ENCODE measurements at regions not wholly inside any gene's neighbourhood (a gene's known extent, or its start where the extent isn't known, plus 50 kb on each side); places are given as distances from the start of the nearest gene placed in this dataset.

DNA sequence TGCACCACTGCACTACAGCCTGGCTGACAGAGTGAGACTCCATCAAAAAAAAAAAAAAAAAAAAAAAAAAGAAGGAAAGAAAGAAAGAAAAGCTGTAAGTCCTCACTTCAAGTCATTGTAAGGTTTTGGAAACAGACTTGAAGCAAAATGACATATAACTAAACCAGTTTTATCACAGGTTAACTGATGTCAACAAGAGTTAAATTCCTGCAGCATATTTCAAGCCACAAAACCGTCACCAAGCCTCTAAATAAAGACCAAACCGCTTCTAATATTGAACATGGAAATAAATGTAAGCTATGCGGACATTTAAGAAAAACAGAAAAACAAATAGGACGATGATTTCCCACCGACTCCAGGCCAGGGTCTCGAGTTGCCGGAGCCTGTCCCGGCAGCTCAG, 88.9 kb upstream of the RPS6KA2 start:
- ChIA-PET CTCF (interaction anchor here (1.2 kb wide), 1 partner anchor 426 kb away, joined by 3 read pairs; no protein-coding TSS in a partner anchor), POLR2A (no interaction called here)
- Histone ChIP-seq H3K4me3 (ENCODE audit: low read depth, low read length) (no peak overlapping the region), H3K36me3 (ENCODE audit: control insufficient read depth in 2 of 2, insufficient read depth in 1 of 2, low read length in 2 of 2) (no peaks in the 10 kb centered on the region), H3K27ac (ENCODE audit: extremely low read depth, low read depth, low read length) (no peak overlapping the region), H3K4me1 (ENCODE audit: control insufficient read depth, insufficient read depth, low read length) (no peaks in the 10 kb centered on the region), H3K9me3 (ENCODE audit: control insufficient read depth, insufficient read depth, low read depth, low read length) (no peaks in the 10 kb centered on the region)
- no peak for TF ChIP-seq ZNF266 (tag by site-specific recombination; IDR thresholded peaks at IDR 0.05; ENCODE audit: low read depth)
- TF ChIP-seq ZNF324 (tag by site-specific recombination; IDR thresholded peaks at IDR 0.05) = no peak
- TF ChIP-seq ZFP41 (tag by site-specific recombination; IDR thresholded peaks at IDR 0.05; ENCODE audit: borderline replicate concordance) = no peak
- TF ChIP-seq, protein P1, sequence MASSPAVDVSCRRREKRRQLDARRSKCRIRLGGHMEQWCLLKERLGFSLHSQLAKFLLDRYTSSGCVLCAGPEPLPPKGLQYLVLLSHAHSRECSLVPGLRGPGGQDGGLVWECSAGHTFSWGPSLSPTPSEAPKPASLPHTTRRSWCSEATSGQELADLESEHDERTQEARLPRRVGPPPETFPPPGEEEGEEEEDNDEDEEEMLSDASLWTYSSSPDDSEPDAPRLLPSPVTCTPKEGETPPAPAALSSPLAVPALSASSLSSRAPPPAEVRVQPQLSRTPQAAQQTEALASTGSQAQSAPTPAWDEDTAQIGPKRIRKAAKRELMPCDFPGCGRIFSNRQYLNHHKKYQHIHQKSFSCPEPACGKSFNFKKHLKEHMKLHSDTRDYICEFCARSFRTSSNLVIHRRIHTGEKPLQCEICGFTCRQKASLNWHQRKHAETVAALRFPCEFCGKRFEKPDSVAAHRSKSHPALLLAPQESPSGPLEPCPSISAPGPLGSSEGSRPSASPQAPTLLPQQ (tag by site-specific recombination; IDR thresholded peaks at IDR 0.05) = no peak
- no peak for TF ChIP-seq ZNF335 (tag by site-specific recombination; conservative IDR thresholded peaks at IDR 0.05)
- no peak for TF ChIP-seq GLIS1 (tag by site-specific recombination; IDR thresholded peaks at IDR 0.05)
- no peak for TF ChIP-seq ZNF510 (tag by site-specific recombination; IDR thresholded peaks at IDR 0.05; ENCODE audit: insufficient replicate concordance)
- no peak for TF ChIP-seq ZNF670 (tag by site-specific recombination; IDR thresholded peaks at IDR 0.05; ENCODE audit: low read depth)
- no peak for TF ChIP-seq ZNF155 (tag by site-specific recombination; IDR thresholded peaks at IDR 0.05)
- no peak for TF ChIP-seq ZNF239 (tag by site-specific recombination; IDR thresholded peaks at IDR 0.05)
- TF ChIP-seq ZSCAN23 (tag by site-specific recombination; IDR thresholded peaks at IDR 0.05) = no peak
- no peak for TF ChIP-seq ZNF785 (tag by site-specific recombination; IDR thresholded peaks at IDR 0.05)

GRCh38 chr6:166715065-166715464, 88.0 kb upstream of the RPS6KA2 start:
- POLR2A ChIA-PET = no interaction called here

More at GRCh38 chr6:166715065-166715464, 88.0 kb upstream of the RPS6KA2 start:
- TF ChIP-seq ZNF596 (tag by site-specific recombination; IDR thresholded peaks at IDR 0.05) (no peak), ZNF510 (tag by site-specific recombination; IDR thresholded peaks at IDR 0.05; ENCODE audit: insufficient replicate concordance) (no peak), HIC1 (tag by site-specific recombination; IDR thresholded peaks at IDR 0.05) (no peak), HOXC10 (CRISPR knock-in tag; IDR thresholded peaks at IDR 0.05) (no peak), ZNF747 (tag by site-specific recombination; IDR thresholded peaks at IDR 0.05) (no peak), ZNF132 (tag by site-specific recombination; IDR thresholded peaks at IDR 0.05; ENCODE audit: borderline replicate concordance) (no peak), ZFP41 (tag by site-specific recombination; IDR thresholded peaks at IDR 0.05; ENCODE audit: borderline replicate concordance) (no peak), ZNF501 (tag by site-specific recombination; IDR thresholded peaks at IDR 0.05) (no peak), ZNF2 (tag by site-specific recombination; IDR thresholded peaks at IDR 0.05) (no peak), ZNF280D (tag by site-specific recombination; IDR thresholded peaks at IDR 0.05) (no peak), ZNF324 (tag by site-specific recombination; IDR thresholded peaks at IDR 0.05) (no peak)
- TF ChIP-seq, protein P2, sequence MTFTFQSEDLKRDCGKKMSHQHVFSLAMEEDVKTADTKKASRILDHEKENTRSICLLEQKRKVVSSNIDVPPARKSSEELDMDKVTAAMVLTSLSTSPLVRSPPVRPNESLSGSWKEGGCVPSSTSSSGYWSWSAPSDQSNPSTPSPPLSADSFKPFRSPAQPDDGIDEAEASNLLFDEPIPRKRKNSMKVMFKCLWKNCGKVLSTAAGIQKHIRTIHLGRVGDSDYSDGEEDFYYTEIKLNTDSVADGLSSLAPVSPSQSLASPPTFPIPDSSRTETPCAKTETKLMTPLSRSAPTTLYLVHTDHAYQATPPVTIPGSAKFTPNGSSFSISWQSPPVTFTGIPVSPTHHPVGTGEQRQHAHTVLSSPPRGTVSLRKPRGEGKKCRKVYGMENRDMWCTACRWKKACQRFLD (tag by site-specific recombination; IDR thresholded peaks at IDR 0.05) = no peak
- TF ChIP-seq, protein P3, sequence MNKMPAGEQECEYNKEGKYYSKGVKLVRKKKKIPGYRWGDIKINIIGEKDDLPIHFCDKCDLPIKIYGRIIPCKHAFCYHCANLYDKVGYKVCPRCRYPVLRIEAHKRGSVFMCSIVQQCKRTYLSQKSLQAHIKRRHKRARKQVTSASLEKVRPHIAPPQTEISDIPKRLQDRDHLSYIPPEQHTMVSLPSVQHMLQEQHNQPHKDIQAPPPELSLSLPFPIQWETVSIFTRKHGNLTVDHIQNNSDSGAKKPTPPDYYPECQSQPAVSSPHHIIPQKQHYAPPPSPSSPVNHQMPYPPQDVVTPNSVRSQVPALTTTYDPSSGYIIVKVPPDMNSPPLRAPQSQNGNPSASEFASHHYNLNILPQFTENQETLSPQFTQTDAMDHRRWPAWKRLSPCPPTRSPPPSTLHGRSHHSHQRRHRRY (tag by site-specific recombination; IDR thresholded peaks at IDR 0.05) = no peak
- CTCF ChIA-PET = interaction anchor here (1.2 kb wide), 1 partner anchor 427 kb away, joined by 3 read pairs; no protein-coding TSS in a partner anchor
- H3K27ac ChIP-seq (ENCODE audit: extremely low read depth, low read depth, low read length) = no peak overlapping the region
- no peaks in the 10 kb centered on the region for H3K36me3 ChIP-seq (ENCODE audit: control insufficient read depth in 2 of 2, insufficient read depth in 1 of 2, low read length in 2 of 2)
- no peaks in the 10 kb centered on the region for H3K4me1 ChIP-seq (ENCODE audit: control insufficient read depth, insufficient read depth, low read length)
- no peak overlapping the region for H3K4me3 ChIP-seq (ENCODE audit: low read depth, low read length)
- no peaks in the 10 kb centered on the region for H3K9me3 ChIP-seq (ENCODE audit: control insufficient read depth, insufficient read depth, low read depth, low read length)

All from HEK293 (cell line).